ENCODE measurements at regions not wholly inside any gene's neighbourhood (a gene's known extent, or its start where the extent isn't known, plus 50 kb on each side); places are given as distances from the start of the nearest gene placed in this dataset.

GRCh38 chr6:102961902-102962301, 1568.4 kb downstream of the GRIK2 start:
- Histone ChIP-seq H3K9ac (ENCODE audit: low read length) (no peak overlapping the region), H3K9me2 (ENCODE audit: insufficient read depth, low read length) (no peaks in the 10 kb centered on the region), H2AFZ (ENCODE audit: low read depth, low read length) (no peak overlapping the region), H4K20me1 (ENCODE audit: insufficient read depth) (no peaks in the 10 kb centered on the region), H3K79me2 (replicated peaks; ENCODE audit: insufficient read depth, low read length) (no peaks in the 10 kb centered on the region), H3K36me3 (ENCODE audit: insufficient read depth, low read length) (no peaks in the 10 kb centered on the region), H3K9me3 (ENCODE audit: low read length) (no peaks in the 10 kb centered on the region), H3K4me3 (ENCODE audit: low read length) (no peak overlapping the region), H3K27ac (ENCODE audit: low read length) (no peak overlapping the region), H3K27me3 (ENCODE audit: insufficient read depth, low read depth, low read length) (peaks cover 3% of the 10 kb centered on the region), H3F3A (ENCODE audit: insufficient read depth, low read length, poor library complexity, severe bottlenecking) (no peaks in the 10 kb centered on the region), H3K4me2 (ENCODE audit: low read length) (no peak overlapping the region)
- no peak for TF ChIP-seq MXI1 (conservative IDR thresholded peaks at IDR 0.05; ENCODE audit: poor library complexity, severe bottlenecking)
- no peak for TF ChIP-seq EP300 (conservative IDR thresholded peaks at IDR 0.05; ENCODE audit: poor library complexity, severe bottlenecking)
- no peak for TF ChIP-seq EZH2 (IDR thresholded peaks at IDR 0.05; ENCODE audit: borderline replicate concordance, insufficient read depth, low read length, poor library complexity, severe bottlenecking)
- TF ChIP-seq RAD21 (conservative IDR thresholded peaks at IDR 0.05): no peak
- TF ChIP-seq POLR2AphosphoS5 (IDR thresholded peaks at IDR 0.05): no peak

GRCh38 chr6:102950967-102951366, 1557.5 kb downstream of the GRIK2 start:
- no peaks in the 10 kb centered on the region for H3K9me2 ChIP-seq (ENCODE audit: insufficient read depth, low read length)
- no peak overlapping the region for H2AFZ ChIP-seq (ENCODE audit: low read depth, low read length)
- H3K9me3 ChIP-seq (ENCODE audit: low read length): no peaks in the 10 kb centered on the region
- H3F3A ChIP-seq (ENCODE audit: insufficient read depth, low read length, poor library complexity, severe bottlenecking): no peaks in the 10 kb centered on the region
- no peaks in the 10 kb centered on the region for H4K20me1 ChIP-seq (ENCODE audit: insufficient read depth)
- H3K4me2 ChIP-seq (ENCODE audit: low read length): no peak overlapping the region
- H3K36me3 ChIP-seq (ENCODE audit: insufficient read depth, low read length): no peaks in the 10 kb centered on the region
- H3K27me3 ChIP-seq (ENCODE audit: insufficient read depth, low read depth, low read length): no peaks in the 10 kb centered on the region
- no peak overlapping the region for H3K9ac ChIP-seq (ENCODE audit: low read length)
- no peak overlapping the region for H3K27ac ChIP-seq (ENCODE audit: low read length)
- H3K79me2 ChIP-seq (replicated peaks; ENCODE audit: insufficient read depth, low read length): no peaks in the 10 kb centered on the region
- H3K4me3 ChIP-seq (ENCODE audit: low read length): no peak overlapping the region
- TF ChIP-seq SMC3 (conservative IDR thresholded peaks at IDR 0.05; ENCODE audit: poor library complexity): no peak
- TF ChIP-seq, protein P1, sequence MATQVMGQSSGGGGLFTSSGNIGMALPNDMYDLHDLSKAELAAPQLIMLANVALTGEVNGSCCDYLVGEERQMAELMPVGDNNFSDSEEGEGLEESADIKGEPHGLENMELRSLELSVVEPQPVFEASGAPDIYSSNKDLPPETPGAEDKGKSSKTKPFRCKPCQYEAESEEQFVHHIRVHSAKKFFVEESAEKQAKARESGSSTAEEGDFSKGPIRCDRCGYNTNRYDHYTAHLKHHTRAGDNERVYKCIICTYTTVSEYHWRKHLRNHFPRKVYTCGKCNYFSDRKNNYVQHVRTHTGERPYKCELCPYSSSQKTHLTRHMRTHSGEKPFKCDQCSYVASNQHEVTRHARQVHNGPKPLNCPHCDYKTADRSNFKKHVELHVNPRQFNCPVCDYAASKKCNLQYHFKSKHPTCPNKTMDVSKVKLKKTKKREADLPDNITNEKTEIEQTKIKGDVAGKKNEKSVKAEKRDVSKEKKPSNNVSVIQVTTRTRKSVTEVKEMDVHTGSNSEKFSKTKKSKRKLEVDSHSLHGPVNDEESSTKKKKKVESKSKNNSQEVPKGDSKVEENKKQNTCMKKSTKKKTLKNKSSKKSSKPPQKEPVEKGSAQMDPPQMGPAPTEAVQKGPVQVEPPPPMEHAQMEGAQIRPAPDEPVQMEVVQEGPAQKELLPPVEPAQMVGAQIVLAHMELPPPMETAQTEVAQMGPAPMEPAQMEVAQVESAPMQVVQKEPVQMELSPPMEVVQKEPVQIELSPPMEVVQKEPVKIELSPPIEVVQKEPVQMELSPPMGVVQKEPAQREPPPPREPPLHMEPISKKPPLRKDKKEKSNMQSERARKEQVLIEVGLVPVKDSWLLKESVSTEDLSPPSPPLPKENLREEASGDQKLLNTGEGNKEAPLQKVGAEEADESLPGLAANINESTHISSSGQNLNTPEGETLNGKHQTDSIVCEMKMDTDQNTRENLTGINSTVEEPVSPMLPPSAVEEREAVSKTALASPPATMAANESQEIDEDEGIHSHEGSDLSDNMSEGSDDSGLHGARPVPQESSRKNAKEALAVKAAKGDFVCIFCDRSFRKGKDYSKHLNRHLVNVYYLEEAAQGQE (IDR thresholded peaks at IDR 0.05; ENCODE audit: borderline replicate concordance): peak; percentile 84

- Histone ChIP-seq H3K36me3 (ENCODE audit: insufficient read depth, low read length) (no peaks in the 10 kb centered on the region), H3K9me3 (ENCODE audit: low read length) (no peaks in the 10 kb centered on the region), H3K9ac (ENCODE audit: low read length) (no peak overlapping the region), H3K27me3 (ENCODE audit: insufficient read depth, low read depth, low read length) (no peaks in the 10 kb centered on the region), H3K79me2 (replicated peaks; ENCODE audit: insufficient read depth, low read length) (no peaks in the 10 kb centered on the region), H4K20me1 (ENCODE audit: insufficient read depth) (no peaks in the 10 kb centered on the region), H3K27ac (ENCODE audit: low read length) (no peak overlapping the region), H3K4me2 (ENCODE audit: low read length) (no peak overlapping the region), H3K9me2 (ENCODE audit: insufficient read depth, low read length) (no peaks in the 10 kb centered on the region), H3K4me3 (ENCODE audit: low read length) (no peak overlapping the region), H3F3A (ENCODE audit: insufficient read depth, low read length, poor library complexity, severe bottlenecking) (no peaks in the 10 kb centered on the region), H2AFZ (ENCODE audit: low read depth, low read length) (no peak overlapping the region)
- TF ChIP-seq, protein P1 (IDR thresholded peaks at IDR 0.05; ENCODE audit: borderline replicate concordance): no peak
Measured at GRCh38 chr6:102944475-102944874, 1551.0 kb downstream of the GRIK2 start.
